ENCODE measurements at regions not wholly inside any gene's neighbourhood (a gene's known extent, or its start where the extent isn't known, plus 50 kb on each side); places are given as distances from the start of the nearest gene placed in this dataset.

- TF ChIP-seq CTCF (IDR thresholded peaks at IDR 0.05) (no peak), POLR2A (IDR thresholded peaks at IDR 0.05) (no peak), POLR2AphosphoS5 (IDR thresholded peaks at IDR 0.05) (no peak)
Observed at GRCh38 chr3:181596126-181596525, 115.6 kb upstream of the SOX2 start.
